ENCODE measurements at regions not wholly inside any gene's neighbourhood (a gene's known extent, or its start where the extent isn't known, plus 50 kb on each side); places are given as distances from the start of the nearest gene placed in this dataset.
"Not testable (repeated sequence)": the region's sequence is repeated elsewhere in the genome, so short reads cannot be mapped to it uniquely, and the experiment has no call there.

DNA sequence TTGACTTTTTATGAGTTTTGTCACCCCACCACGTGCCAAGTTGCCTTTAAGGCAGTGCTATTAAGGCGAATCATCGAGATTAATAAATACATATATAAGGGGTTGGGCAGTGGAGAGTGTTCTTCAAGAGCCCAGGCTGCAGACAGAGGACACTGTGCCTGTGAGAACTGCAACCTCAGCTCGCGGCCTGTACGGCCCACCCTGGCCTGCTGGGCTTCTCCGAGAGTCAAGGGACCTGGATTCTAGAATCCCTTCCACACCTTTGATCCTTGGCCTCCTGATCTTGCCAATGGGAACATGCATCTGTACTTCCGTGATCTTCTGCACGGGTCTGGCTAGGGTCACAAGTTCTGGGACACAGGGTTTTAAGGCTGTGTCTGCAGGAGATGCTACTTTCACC lies 54.5 kb downstream of the IRX5 start:
- no peaks in the 10 kb centered on the region for H3K27me3 ChIP-seq (ENCODE audit: insufficient read depth, low read length)
- H3K9me3 ChIP-seq (ENCODE audit: insufficient read depth, low read depth, low read length) = no peaks in the 10 kb centered on the region
- H3K9ac ChIP-seq (ENCODE audit: low read depth, low read length) = no peak overlapping the region
- H3K4me3 ChIP-seq (ENCODE audit: low read length) = no peak overlapping the region
- no peaks in the 10 kb centered on the region for H3K36me3 ChIP-seq (ENCODE audit: insufficient read depth, low read depth, low read length)
- no peak overlapping the region for H3K27ac ChIP-seq (ENCODE audit: low read length)
- H3K4me1 ChIP-seq (ENCODE audit: insufficient read depth, low read length) = peaks cover 18% of the 10 kb centered on the region; the same call in 1 of the 2 replicates

DNA sequence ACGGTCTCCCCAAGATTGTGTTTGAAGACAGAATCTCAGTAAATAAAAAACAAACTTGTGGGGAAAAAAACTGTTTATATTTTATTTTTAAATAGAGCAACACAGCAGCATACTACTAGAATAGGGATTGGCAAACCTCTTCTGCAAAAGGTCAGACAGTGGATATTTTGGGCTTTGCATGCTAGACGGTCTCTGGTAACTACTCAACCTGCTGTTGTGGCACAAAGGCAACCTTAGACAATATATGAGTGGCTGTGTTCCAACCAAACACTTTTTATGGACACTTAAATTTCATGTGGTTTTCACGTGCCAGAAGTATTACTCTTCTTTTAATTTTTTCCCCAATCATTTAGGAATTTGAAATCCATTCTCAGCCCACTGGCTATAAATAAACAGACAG lies 55.0 kb downstream of the IRX5 start:
- H3K27ac ChIP-seq (ENCODE audit: low read length) = no peak overlapping the region
- H3K27me3 ChIP-seq (ENCODE audit: insufficient read depth, low read length) = no peaks in the 10 kb centered on the region
- no peaks in the 10 kb centered on the region for H3K36me3 ChIP-seq (ENCODE audit: insufficient read depth, low read depth, low read length)
- H3K4me3 ChIP-seq (ENCODE audit: low read length) = no peak overlapping the region
- peaks cover 18% of the 10 kb centered on the region; the same call in 1 of the 2 replicates for H3K4me1 ChIP-seq (ENCODE audit: insufficient read depth, low read length)
- no peaks in the 10 kb centered on the region for H3K9me3 ChIP-seq (ENCODE audit: insufficient read depth, low read depth, low read length)
- no peak overlapping the region for H3K9ac ChIP-seq (ENCODE audit: low read depth, low read length)

GRCh38 chr16:54986409-54986808 lies 55.7 kb downstream of the IRX5 start:
- H3K9me3 ChIP-seq (ENCODE audit: insufficient read depth, low read depth, low read length) = no peaks in the 10 kb centered on the region
- H3K27me3 ChIP-seq (ENCODE audit: insufficient read depth, low read length) = no peaks in the 10 kb centered on the region
- H3K27ac ChIP-seq (ENCODE audit: low read length) = no peak overlapping the region
- no peaks in the 10 kb centered on the region for H3K36me3 ChIP-seq (ENCODE audit: insufficient read depth, low read depth, low read length)
- no peak overlapping the region for H3K4me3 ChIP-seq (ENCODE audit: low read length)
- no peak overlapping the region for H3K9ac ChIP-seq (ENCODE audit: low read depth, low read length)
- peaks cover 18% of the 10 kb centered on the region; the same call in 1 of the 2 replicates for H3K4me1 ChIP-seq (ENCODE audit: insufficient read depth, low read length)

DNA sequence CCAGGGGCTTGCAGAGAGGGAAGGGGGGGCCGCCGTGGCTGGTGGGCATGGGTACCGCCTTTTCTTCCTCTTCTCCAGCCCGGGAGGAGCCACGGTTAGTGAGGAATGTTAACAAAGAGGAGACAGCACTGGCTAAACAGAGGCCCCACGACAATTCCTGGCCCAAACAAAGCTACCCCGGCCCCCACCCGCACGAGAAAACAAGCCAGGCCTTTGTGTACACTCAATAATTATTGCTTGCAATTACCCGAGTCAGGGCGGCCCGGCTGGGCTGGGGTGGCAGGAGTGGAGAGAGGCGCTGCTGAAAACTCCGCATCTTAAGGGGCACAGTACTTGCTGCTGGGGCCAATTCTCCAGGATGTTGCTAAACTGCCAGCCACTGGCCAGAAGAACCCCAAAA lies 56.4 kb downstream of the IRX5 start:
- no peaks in the 10 kb centered on the region for H3K9me3 ChIP-seq (ENCODE audit: insufficient read depth, low read depth, low read length)
- H3K9ac ChIP-seq (ENCODE audit: low read depth, low read length) = no peak overlapping the region
- H3K4me3 ChIP-seq (ENCODE audit: low read length) = no peak overlapping the region
- no peak overlapping the region for H3K27ac ChIP-seq (ENCODE audit: low read length)
- peaks cover 18% of the 10 kb centered on the region; the same call in 1 of the 2 replicates for H3K4me1 ChIP-seq (ENCODE audit: insufficient read depth, low read length)
- no peaks in the 10 kb centered on the region for H3K36me3 ChIP-seq (ENCODE audit: insufficient read depth, low read depth, low read length)
- H3K27me3 ChIP-seq (ENCODE audit: insufficient read depth, low read length) = no peaks in the 10 kb centered on the region

DNA sequence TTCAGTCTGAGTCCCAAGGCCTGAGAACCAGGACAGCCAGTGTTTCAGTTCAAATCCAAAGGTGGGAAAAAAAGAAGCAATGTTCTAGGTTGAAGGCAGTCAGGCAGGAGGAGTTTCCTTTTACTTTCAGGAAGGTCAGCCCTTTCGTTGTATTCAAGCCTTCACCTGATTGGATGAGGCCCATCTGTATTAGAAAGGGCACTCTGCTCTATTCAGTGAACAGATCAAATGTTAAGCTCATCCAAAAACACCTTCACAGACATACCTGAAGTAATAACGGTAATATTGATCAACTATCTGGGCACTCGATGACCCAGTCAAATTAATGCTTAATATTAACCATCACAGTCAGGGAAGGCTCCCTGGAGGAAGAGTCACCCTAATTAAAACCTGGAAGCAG lies 60.9 kb downstream of the IRX5 start:
- Histone ChIP-seq H3K36me3 (ENCODE audit: insufficient read depth, low read depth, low read length) (no peaks in the 10 kb centered on the region), H3K27ac (ENCODE audit: low read length) (no peak overlapping the region), H3K27me3 (ENCODE audit: insufficient read depth, low read length) (no peaks in the 10 kb centered on the region), H3K9me3 (ENCODE audit: insufficient read depth, low read depth, low read length) (no peaks in the 10 kb centered on the region), H3K4me3 (ENCODE audit: low read length) (no peak overlapping the region), H3K9ac (ENCODE audit: low read depth, low read length) (no peak overlapping the region), H3K4me1 (ENCODE audit: insufficient read depth, low read length) (peaks cover 12% of the 10 kb centered on the region; the same call in 1 of the 2 replicates)

DNA sequence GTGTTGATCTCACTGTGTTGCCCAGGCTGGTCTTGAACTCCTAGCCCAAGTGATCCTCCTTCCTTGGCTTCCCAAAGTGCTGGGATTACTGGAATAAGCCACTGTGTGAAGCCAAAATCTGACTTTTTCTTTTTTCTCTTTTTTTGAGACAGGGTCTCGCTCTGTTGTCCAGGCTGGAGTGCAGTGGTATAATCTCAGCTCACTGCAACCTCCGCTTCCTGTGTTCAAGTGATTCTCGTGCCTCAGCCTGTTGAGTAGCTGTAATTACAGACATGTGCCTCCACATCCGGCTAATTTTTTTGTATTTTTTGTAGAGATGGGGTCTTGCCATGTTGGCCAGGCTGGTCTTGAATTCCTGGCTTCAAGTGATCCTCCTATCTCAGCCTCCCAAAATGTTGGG lies 61.3 kb downstream of the IRX5 start:
- H3K4me3 ChIP-seq (ENCODE audit: low read length); H3K9ac ChIP-seq (ENCODE audit: low read depth, low read length); H3K27ac ChIP-seq (ENCODE audit: low read length); H3K27me3 ChIP-seq (ENCODE audit: insufficient read depth, low read length); H3K4me1 ChIP-seq (ENCODE audit: insufficient read depth, low read length); H3K9me3 ChIP-seq (ENCODE audit: insufficient read depth, low read depth, low read length); H3K36me3 ChIP-seq (ENCODE audit: insufficient read depth, low read depth, low read length): not testable (repeated sequence)

- Histone ChIP-seq H3K9ac (ENCODE audit: low read depth, low read length) (no peak overlapping the region), H3K9me3 (ENCODE audit: insufficient read depth, low read depth, low read length) (no peaks in the 10 kb centered on the region), H3K4me1 (ENCODE audit: insufficient read depth, low read length) (no peaks in the 10 kb centered on the region), H3K27ac (ENCODE audit: low read length) (no peak overlapping the region), H3K36me3 (ENCODE audit: insufficient read depth, low read depth, low read length) (no peaks in the 10 kb centered on the region), H3K4me3 (ENCODE audit: low read length) (no peak overlapping the region), H3K27me3 (ENCODE audit: insufficient read depth, low read length) (no peaks in the 10 kb centered on the region)
Observed at GRCh38 chr16:54993106-54993895, 62.6 kb downstream of the IRX5 start.

GRCh38 chr16:54996186-54996585 lies 65.5 kb downstream of the IRX5 start:
- Histone ChIP-seq H3K4me3 (ENCODE audit: low read length) (no peak overlapping the region), H3K27me3 (ENCODE audit: insufficient read depth, low read length) (no peaks in the 10 kb centered on the region), H3K36me3 (ENCODE audit: insufficient read depth, low read depth, low read length) (no peaks in the 10 kb centered on the region)

DNA sequence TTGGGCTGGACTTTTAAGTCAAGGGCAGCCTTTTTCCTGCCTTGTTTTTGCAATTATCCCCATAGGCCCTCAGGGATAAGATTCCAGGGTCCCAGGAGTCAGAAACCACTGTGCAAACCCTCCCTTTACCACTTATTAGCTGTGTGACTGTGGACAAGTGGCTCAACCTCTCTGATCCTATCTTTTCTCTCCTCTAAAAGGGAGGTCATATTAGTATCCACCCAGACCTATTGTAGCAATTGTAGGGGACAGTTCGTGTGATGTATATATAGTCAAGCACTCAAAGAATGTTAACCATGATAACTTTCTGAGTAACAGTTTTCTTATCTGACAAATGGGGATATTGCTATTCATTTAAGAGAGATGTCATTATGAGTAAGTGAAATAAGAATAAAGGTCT lies 68.2 kb downstream of the IRX5 start:
- H3K9ac ChIP-seq (ENCODE audit: low read depth, low read length) = no peak overlapping the region
- no peaks in the 10 kb centered on the region for H3K36me3 ChIP-seq (ENCODE audit: insufficient read depth, low read depth, low read length)
- H3K4me1 ChIP-seq (ENCODE audit: insufficient read depth, low read length) = no peaks in the 10 kb centered on the region
- H3K27me3 ChIP-seq (ENCODE audit: insufficient read depth, low read length) = no peaks in the 10 kb centered on the region
- H3K9me3 ChIP-seq (ENCODE audit: insufficient read depth, low read depth, low read length) = no peaks in the 10 kb centered on the region
- no peak overlapping the region for H3K4me3 ChIP-seq (ENCODE audit: low read length)
- no peak overlapping the region for H3K27ac ChIP-seq (ENCODE audit: low read length)

More at GRCh38 chr16:54996186-54996585, 65.5 kb downstream of the IRX5 start:
- Histone ChIP-seq H3K9ac (ENCODE audit: low read depth, low read length) (no peak overlapping the region), H3K4me1 (ENCODE audit: insufficient read depth, low read length) (no peaks in the 10 kb centered on the region), H3K27ac (ENCODE audit: low read length) (no peak overlapping the region), H3K9me3 (ENCODE audit: insufficient read depth, low read depth, low read length) (no peaks in the 10 kb centered on the region)

DNA sequence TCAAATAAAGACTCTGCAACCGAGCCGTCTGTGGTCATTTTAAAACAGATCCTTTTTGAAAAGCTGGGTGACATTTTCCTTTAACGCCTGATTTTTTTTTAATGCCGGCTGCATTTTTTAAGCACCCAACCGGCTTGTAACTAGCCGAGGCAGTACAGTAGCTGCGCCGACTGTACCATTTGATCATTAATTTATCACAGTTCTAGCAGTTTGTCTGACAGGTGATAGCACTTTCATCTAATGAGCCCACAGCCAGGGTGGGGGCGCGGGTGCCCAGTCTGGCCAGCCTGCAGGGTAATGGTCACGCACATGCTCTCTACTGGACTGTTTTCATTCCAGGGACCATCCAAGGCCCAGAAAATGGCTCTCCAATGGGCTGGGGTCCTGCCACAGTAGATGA lies 68.8 kb downstream of the IRX5 start:
- Histone ChIP-seq H3K4me1 (ENCODE audit: insufficient read depth, low read length) (no peaks in the 10 kb centered on the region), H3K4me3 (ENCODE audit: low read length) (no peak overlapping the region), H3K36me3 (ENCODE audit: insufficient read depth, low read depth, low read length) (no peaks in the 10 kb centered on the region), H3K9me3 (ENCODE audit: insufficient read depth, low read depth, low read length) (no peaks in the 10 kb centered on the region), H3K27ac (ENCODE audit: low read length) (no peak overlapping the region), H3K27me3 (ENCODE audit: insufficient read depth, low read length) (no peaks in the 10 kb centered on the region), H3K9ac (ENCODE audit: low read depth, low read length) (no peak overlapping the region)

DNA sequence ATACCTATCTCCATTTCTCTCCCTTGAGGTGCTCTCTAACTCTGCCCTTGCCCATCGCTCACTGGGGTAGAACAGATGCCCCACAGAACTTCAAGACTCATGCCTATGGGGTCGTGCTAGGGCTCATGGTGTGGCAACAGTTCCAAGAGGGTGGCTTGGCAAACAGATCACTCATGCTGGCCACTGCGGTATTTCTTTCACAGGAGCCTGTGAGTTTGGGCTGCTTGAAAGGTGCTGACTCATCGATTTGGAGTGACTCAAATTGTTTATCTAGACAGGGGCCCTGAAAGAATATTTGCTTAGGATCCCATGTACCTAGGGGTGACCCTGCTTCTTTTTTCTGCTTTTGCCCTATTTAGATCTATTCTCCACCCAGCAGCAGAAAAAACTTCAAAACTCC lies 69.9 kb downstream of the IRX5 start:
- Histone ChIP-seq H3K9ac (ENCODE audit: low read depth, low read length) (no peak overlapping the region), H3K27me3 (ENCODE audit: insufficient read depth, low read length) (no peaks in the 10 kb centered on the region)

GRCh38 chr16:55001931-55002330 lies 71.3 kb downstream of the IRX5 start:
- H3K9ac ChIP-seq (ENCODE audit: low read depth, low read length) = no peak overlapping the region
- no peaks in the 10 kb centered on the region for H3K4me1 ChIP-seq (ENCODE audit: insufficient read depth, low read length)

More for the DNA sequence above, 69.9 kb downstream of the IRX5 start:
- no peaks in the 10 kb centered on the region for H3K36me3 ChIP-seq (ENCODE audit: insufficient read depth, low read depth, low read length)
- H3K27ac ChIP-seq (ENCODE audit: low read length) = no peak overlapping the region
- no peaks in the 10 kb centered on the region for H3K4me1 ChIP-seq (ENCODE audit: insufficient read depth, low read length)
- no peaks in the 10 kb centered on the region for H3K9me3 ChIP-seq (ENCODE audit: insufficient read depth, low read depth, low read length)
- H3K4me3 ChIP-seq (ENCODE audit: low read length) = no peak overlapping the region

More at GRCh38 chr16:55001931-55002330, 71.3 kb downstream of the IRX5 start:
- H3K27ac ChIP-seq (ENCODE audit: low read length) = no peak overlapping the region
- H3K4me3 ChIP-seq (ENCODE audit: low read length) = no peak overlapping the region
- no peaks in the 10 kb centered on the region for H3K36me3 ChIP-seq (ENCODE audit: insufficient read depth, low read depth, low read length)
- H3K9me3 ChIP-seq (ENCODE audit: insufficient read depth, low read depth, low read length) = no peaks in the 10 kb centered on the region
- no peaks in the 10 kb centered on the region for H3K27me3 ChIP-seq (ENCODE audit: insufficient read depth, low read length)
